ENCODE measurements at regions not wholly inside any gene's neighbourhood (a gene's known extent, or its start where the extent isn't known, plus 50 kb on each side); places are given as distances from the start of the nearest gene placed in this dataset.

GRCh38 chr17:56083475-56083874 lies 69.8 kb upstream of the ANKFN1 start:
- H3K27me3 ChIP-seq (replicated peaks in 1 of 7) = no peaks in the 10 kb centered on the region
- no peak for DNase-seq
- WGBS, 5 donors = 80 to 89% (median 83%) methylated on average over 2 of the region's 2 CpGs
- H3K4me1 ChIP-seq = no peaks in the 10 kb centered on the region
- TF ChIP-seq CTCF (IDR thresholded peaks at IDR 0.05 in 8 of 11, conservative IDR thresholded peaks at IDR 0.05 in 3 of 11) = no peak
- no peak for TF ChIP-seq POLR2AphosphoS5 (IDR thresholded peaks at IDR 0.05)
- no peak for TF ChIP-seq POLR2A (IDR thresholded peaks at IDR 0.05)
- peaks cover 0 to 10% (median 0%) of the 10 kb centered on the region in 8 donors for H3K9me3 ChIP-seq
- intact Hi-C loops (cut with DNase I; ENCODE audit: low total_unique reads) = no loop called here
- no peaks in the 10 kb centered on the region for H3K36me3 ChIP-seq
- H3K4me3 ChIP-seq = no peak overlapping the region
- no peak overlapping the region for H3K27ac ChIP-seq

GRCh38 chr17:56085576-56086267 lies 67.6 kb upstream of the ANKFN1 start:
- WGBS, 5 donors = 90 to 97% (median 96%) methylated on average over 3 of the region's 3 CpGs
- intact Hi-C loops (cut with DNase I; ENCODE audit: low total_unique reads) = no loop called here
- Histone ChIP-seq H3K27ac (no peak overlapping the region), H3K4me1 (no peaks in the 10 kb centered on the region), H3K4me3 (no peak overlapping the region), H3K27me3 (replicated peaks in 1 of 7) (no peaks in the 10 kb centered on the region), H3K36me3 (no peaks in the 10 kb centered on the region), H3K9me3 (peaks cover 0 to 7% (median 0%) of the 10 kb centered on the region in 8 donors)
- DNase-seq = no peak
- TF ChIP-seq POLR2A (IDR thresholded peaks at IDR 0.05) (no peak), CTCF (IDR thresholded peaks at IDR 0.05 in 8 of 11, conservative IDR thresholded peaks at IDR 0.05 in 3 of 11) (no peak), POLR2AphosphoS5 (IDR thresholded peaks at IDR 0.05) (no peak)

- H3K27me3 ChIP-seq (replicated peaks in 1 of 7) = no peaks in the 10 kb centered on the region
- intact Hi-C loops (cut with DNase I; ENCODE audit: low total_unique reads) = no loop called here
- 54 to 72% (median 60%) methylated on average over 3 of the region's 3 CpGs for WGBS, 5 donors
- no peaks in the 10 kb centered on the region for H3K36me3 ChIP-seq
- DNase-seq = no peak
- H3K27ac ChIP-seq = no peak overlapping the region
- H3K4me3 ChIP-seq = no peak overlapping the region
- H3K4me1 ChIP-seq = no peaks in the 10 kb centered on the region
- TF ChIP-seq POLR2A (IDR thresholded peaks at IDR 0.05) = no peak
- H3K9me3 ChIP-seq = peaks cover 0 to 7% (median 0%) of the 10 kb centered on the region in 8 donors
These were observed 66.1 kb upstream of the ANKFN1 start for GRCh38 chr17:56087199-56087598.

GRCh38 chr17:56096026-56096810 lies 57.1 kb upstream of the ANKFN1 start:
- Histone ChIP-seq H3K9me3 (no peaks in the 10 kb centered on the region), H3K4me3 (no peak overlapping the region), H3K27ac (no peak overlapping the region), H3K27me3 (replicated peaks in 1 of 7) (no peaks in the 10 kb centered on the region), H3K4me1 (no peaks in the 10 kb centered on the region), H3K36me3 (no peaks in the 10 kb centered on the region)
- WGBS, 5 donors = 56 to 73% (median 63%) methylated on average over 3 of the region's 3 CpGs
- no peak for DNase-seq
- intact Hi-C loops (cut with DNase I; ENCODE audit: low total_unique reads) = loop anchor here (10.0 kb wide), 1 partner anchor 61 kb away; no protein-coding TSS in a partner anchor
- no peak for TF ChIP-seq POLR2AphosphoS5 (IDR thresholded peaks at IDR 0.05)
- TF ChIP-seq POLR2A (IDR thresholded peaks at IDR 0.05) = no peak
- no peak for TF ChIP-seq CTCF (IDR thresholded peaks at IDR 0.05 in 8 of 11, conservative IDR thresholded peaks at IDR 0.05 in 3 of 11)

All from spleen (tissue), 11 donors.